ENCODE measurements at regions not wholly inside any gene's neighbourhood (a gene's known extent, or its start where the extent isn't known, plus 50 kb on each side); places are given as distances from the start of the nearest gene placed in this dataset.

DNA sequence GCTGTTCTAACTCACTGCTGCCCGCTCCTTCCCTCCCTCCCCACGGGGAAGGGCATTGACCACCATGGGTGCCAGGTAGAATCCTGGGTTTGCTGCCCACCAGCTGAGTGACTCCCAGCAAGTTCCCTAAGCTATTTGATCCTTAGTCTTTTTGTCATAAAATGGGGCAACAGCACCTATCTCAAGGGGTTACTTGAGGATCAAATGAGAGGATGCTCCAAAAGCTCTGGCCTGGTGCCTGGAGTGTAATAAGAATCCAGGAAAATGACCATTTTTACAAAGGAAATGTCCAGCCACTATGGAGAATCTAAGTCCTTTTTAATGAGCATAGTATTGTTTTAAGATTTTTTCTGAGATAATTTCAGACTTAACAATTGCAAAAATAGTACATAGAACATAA lies 61.4 kb upstream of the CMKLR1 start:
- TF ChIP-seq, protein P1, sequence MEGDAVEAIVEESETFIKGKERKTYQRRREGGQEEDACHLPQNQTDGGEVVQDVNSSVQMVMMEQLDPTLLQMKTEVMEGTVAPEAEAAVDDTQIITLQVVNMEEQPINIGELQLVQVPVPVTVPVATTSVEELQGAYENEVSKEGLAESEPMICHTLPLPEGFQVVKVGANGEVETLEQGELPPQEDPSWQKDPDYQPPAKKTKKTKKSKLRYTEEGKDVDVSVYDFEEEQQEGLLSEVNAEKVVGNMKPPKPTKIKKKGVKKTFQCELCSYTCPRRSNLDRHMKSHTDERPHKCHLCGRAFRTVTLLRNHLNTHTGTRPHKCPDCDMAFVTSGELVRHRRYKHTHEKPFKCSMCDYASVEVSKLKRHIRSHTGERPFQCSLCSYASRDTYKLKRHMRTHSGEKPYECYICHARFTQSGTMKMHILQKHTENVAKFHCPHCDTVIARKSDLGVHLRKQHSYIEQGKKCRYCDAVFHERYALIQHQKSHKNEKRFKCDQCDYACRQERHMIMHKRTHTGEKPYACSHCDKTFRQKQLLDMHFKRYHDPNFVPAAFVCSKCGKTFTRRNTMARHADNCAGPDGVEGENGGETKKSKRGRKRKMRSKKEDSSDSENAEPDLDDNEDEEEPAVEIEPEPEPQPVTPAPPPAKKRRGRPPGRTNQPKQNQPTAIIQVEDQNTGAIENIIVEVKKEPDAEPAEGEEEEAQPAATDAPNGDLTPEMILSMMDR (IDR thresholded peaks at IDR 0.05; ENCODE audit: low read depth, low read length): no peak
- no peak for TF ChIP-seq EZH2phosphoT487 (IDR thresholded peaks at IDR 0.05; ENCODE audit: low read depth)
